HCT116 (cell line): ENCODE measurements at regions not wholly inside any gene's neighbourhood (a gene's known extent, or its start where the extent isn't known, plus 50 kb on each side); places are given as distances from the start of the nearest gene placed in this dataset.

Experiments
- ATF3 ChIP-seq: IDR thresholded peaks from 2 replicates; pipeline ENCODE4 v1.6.1; 2012
- CTCF ChIP-seq, 3 experiments: fragments of 200-600 bp in 1 of 3; sonication (generic) in 1 of 3; IDR thresholded peaks in 2 of 3; conservative IDR thresholded peaks in 1 of 3; 2 replicates each; pipeline ENCODE4 v1.5.1; 2012 to 2017; ENCODE audit warnings: low read depth in 2 of 3, low read length in 2 of 3, antibody characterized with exemption in 1 of 3, borderline replicate concordance in 1 of 3, control low read depth in 1 of 3, mild to moderate bottlenecking in 1 of 3, mixed read lengths in 1 of 3, mixed run types in 1 of 3, moderate library complexity in 1 of 3; ENCODE audit not compliant: insufficient read depth in 1 of 3
- ELF1 ChIP-seq: IDR thresholded peaks from 2 replicates; pipeline ENCODE4 v1.6.1; 2012; ENCODE audit warnings: low read depth, borderline replicate concordance
- EZH2 ChIP-seq: fragments of 200-600 bp; sonication (generic); IDR thresholded peaks from 2 replicates; pipeline ENCODE4 v1.6.1; 2017; ENCODE audit warnings: antibody characterized with exemption, mixed run types
- EZH2phosphoT487 ChIP-seq: fragments of 200-600 bp; IDR thresholded peaks from 2 replicates; pipeline ENCODE4 v1.6.1; 2018; ENCODE audit warnings: antibody characterized with exemption, borderline replicate concordance
- JUND ChIP-seq: IDR thresholded peaks from 2 replicates; pipeline ENCODE4 v1.6.1; 2012
- MAX ChIP-seq: IDR thresholded peaks from 2 replicates; pipeline ENCODE4 v1.6.1; 2012
- POLR2A ChIP-seq: IDR thresholded peaks from 2 replicates; pipeline ENCODE4 v1.7.0; 2011; ENCODE audit warnings: borderline replicate concordance; ENCODE audit not compliant: insufficient read depth, insufficient read length; ENCODE audit errors: extremely low read depth
- POLR2AphosphoS5 ChIP-seq: IDR thresholded peaks from 2 replicates; pipeline ENCODE4 v1.6.1; 2011; ENCODE audit warnings: mild to moderate bottlenecking, low read depth, low read length, moderate library complexity
- RAD21 ChIP-seq: IDR thresholded peaks from 2 replicates; pipeline ENCODE4 v1.6.1; 2012; ENCODE audit warnings: low read depth, mild to moderate bottlenecking
- REST ChIP-seq: IDR thresholded peaks from 2 replicates; pipeline ENCODE4 v1.6.1; 2012; ENCODE audit warnings: low read depth
- SIN3A ChIP-seq: IDR thresholded peaks from 2 replicates; pipeline ENCODE4 v1.6.1; 2012; ENCODE audit warnings: low read depth
- SRF ChIP-seq: IDR thresholded peaks from 2 replicates; pipeline ENCODE4 v1.6.1; 2012; ENCODE audit warnings: low read depth
- TCF7L2 ChIP-seq: IDR thresholded peaks from 2 replicates; pipeline ENCODE4 v1.7.0; 2011; ENCODE audit warnings: borderline replicate concordance, inconsistent platforms; ENCODE audit not compliant: insufficient read depth, insufficient read length; ENCODE audit errors: extremely low read depth

GRCh38 chrX:1035206-1035605 lies 177.2 kb downstream of the CRLF2 start:
- TF ChIP-seq TCF7L2: no peak
- no peak for TF ChIP-seq CTCF (IDR thresholded peaks at IDR 0.05 in 2 of 3, conservative IDR thresholded peaks at IDR 0.05 in 1 of 3; ENCODE audit: borderline replicate concordance in 1 of 3, insufficient read depth in 1 of 3, low read depth in 2 of 3, low read length in 2 of 3)
- TF ChIP-seq POLR2A: no peak
- TF ChIP-seq EZH2phosphoT487: no peak
- TF ChIP-seq ATF3: no peak
- TF ChIP-seq REST: no peak
- no peak for TF ChIP-seq EZH2
- no peak for TF ChIP-seq JUND
- TF ChIP-seq SIN3A: no peak
- no peak for TF ChIP-seq SRF
- no peak for TF ChIP-seq POLR2AphosphoS5
- TF ChIP-seq ELF1: no peak
- no peak for TF ChIP-seq MAX
- TF ChIP-seq RAD21: no peak
